Mesendoderm (in vitro differentiated cells): ENCODE measurements at regions not wholly inside any gene's neighbourhood (a gene's known extent, or its start where the extent isn't known, plus 50 kb on each side); places are given as distances from the start of the nearest gene placed in this dataset.

Experiments used
- DNase-seq: peaks from one replicate; pipeline ENCODE4 v3.0.0; 2013
- H2AK5ac ChIP-seq: 2 replicates; pipeline ENCODE4 v1.6.1; 2013; ENCODE audit warnings: low read length, inconsistent platforms
- H2BK120ac ChIP-seq: 2 replicates; pipeline ENCODE4 v1.6.1; 2013; ENCODE audit warnings: low read depth, mild to moderate bottlenecking, low read length, moderate library complexity, mixed read lengths
- H2BK15ac ChIP-seq: replicated peaks from 2 replicates; pipeline ENCODE4 v1.6.1; 2013; ENCODE audit warnings: low read depth, mild to moderate bottlenecking, moderate library complexity
- H2BK5ac ChIP-seq: 2 replicates; pipeline ENCODE4 v1.6.1; 2013; ENCODE audit warnings: low read length, inconsistent platforms
- H3K18ac ChIP-seq: 2 replicates; pipeline ENCODE4 v1.6.1; 2013; ENCODE audit warnings: mild to moderate bottlenecking, low read length, mixed read lengths
- H3K23ac ChIP-seq: one replicate; pipeline ENCODE4 v1.6.1; 2013; ENCODE audit warnings: low read length
- H3K27ac ChIP-seq: 2 replicates; pipeline ENCODE4 v1.5.1; 2013; ENCODE audit warnings: low read depth, mild to moderate bottlenecking, inconsistent platforms, low read length, moderate library complexity
- H3K27me3 ChIP-seq: 2 replicates; pipeline ENCODE4 v1.6.1; 2013; ENCODE audit warnings: low read length, control low read depth, mild to moderate bottlenecking, inconsistent platforms; ENCODE audit not compliant: insufficient read depth, poor library complexity
- H3K36me3 ChIP-seq: 2 replicates; pipeline ENCODE4 v1.6.1; 2013; ENCODE audit warnings: low read length, inconsistent platforms; ENCODE audit not compliant: control insufficient read depth, insufficient read depth
- H3K4ac ChIP-seq: one replicate; pipeline ENCODE4 v1.6.1; 2013; ENCODE audit warnings: low read depth, mild to moderate bottlenecking, low read length, moderate library complexity
- H3K4me1 ChIP-seq: 2 replicates; pipeline ENCODE4 v1.6.1; 2013; ENCODE audit warnings: low read depth, low read length, inconsistent platforms; ENCODE audit not compliant: control insufficient read depth
- H3K4me2 ChIP-seq: 2 replicates; pipeline ENCODE4 v1.6.1; 2013; ENCODE audit warnings: low read length
- H3K4me3 ChIP-seq: 2 replicates; pipeline ENCODE4 v1.5.1; 2013; ENCODE audit warnings: mild to moderate bottlenecking, low read length
- H3K56ac ChIP-seq: one replicate; pipeline ENCODE4 v1.6.1; 2013; ENCODE audit warnings: low read length
- H3K79me1 ChIP-seq: 2 replicates; pipeline ENCODE4 v1.6.1; 2013; ENCODE audit warnings: low read length, inconsistent platforms
- H3K79me2 ChIP-seq: 2 replicates; pipeline ENCODE4 v1.6.1; 2013; ENCODE audit warnings: mild to moderate bottlenecking, low read length; ENCODE audit not compliant: control insufficient read depth, insufficient read depth
- H3K9ac ChIP-seq: 2 replicates; pipeline ENCODE4 v1.6.1; 2013; ENCODE audit warnings: low read length, inconsistent platforms
- H4K5ac ChIP-seq: one replicate; pipeline ENCODE4 v1.6.1; 2013; ENCODE audit warnings: low read length
- H4K8ac ChIP-seq: one replicate; pipeline ENCODE4 v1.6.1; 2013; ENCODE audit warnings: low read depth, mild to moderate bottlenecking, control low read depth, low read length, moderate library complexity
- whole genome bisulfite sequencing: extraction: QIAGEN DNeasy Blood & Tissue Kit; methylation state at CpG from one replicate; pipeline ENCODE4 v1.1.7; 2013; ENCODE audit warnings: low lambda C conversion rate, missing lambda C conversion rate; ENCODE audit not compliant: insufficient coverage; ENCODE audit errors: extremely low coverage; 5-methylcytosine and 5-hydroxymethylcytosine counted together

DNA sequence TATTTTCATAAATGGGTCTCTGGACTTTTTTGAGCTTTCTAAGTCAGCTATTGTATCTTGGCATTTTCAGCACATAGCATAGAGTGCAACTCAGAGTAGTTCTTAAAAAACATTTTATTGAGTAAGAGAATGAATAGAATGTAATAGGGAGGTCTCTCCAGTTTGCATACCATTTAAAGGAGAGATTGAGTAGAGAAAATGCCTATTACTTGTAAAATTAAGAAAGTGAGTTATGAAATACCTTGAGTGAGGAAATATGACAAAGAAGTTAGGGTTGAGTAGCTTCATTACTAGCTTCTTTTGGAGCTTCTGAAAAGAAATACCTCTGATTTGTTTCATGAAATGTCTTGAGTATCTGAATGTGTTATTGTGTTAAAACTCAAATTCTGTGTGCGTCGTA, 140.0 kb downstream of the AASDHPPT start:
- no peaks in the 10 kb centered on the region for H3K4me1 ChIP-seq
- H4K5ac ChIP-seq = no peak overlapping the region
- no peak overlapping the region for H3K56ac ChIP-seq
- H4K8ac ChIP-seq = no peak overlapping the region
- H2BK120ac ChIP-seq = no peak overlapping the region
- H2BK5ac ChIP-seq = no peak overlapping the region
- DNase-seq = no peak
- H3K4me2 ChIP-seq = no peak overlapping the region
- no peak overlapping the region for H3K27ac ChIP-seq
- H3K27me3 ChIP-seq = no peaks in the 10 kb centered on the region
- H3K18ac ChIP-seq = no peak overlapping the region
- no peak overlapping the region for H2BK15ac ChIP-seq
- H3K9ac ChIP-seq = no peak overlapping the region
- no CpG with 5 or more reads among the region's 2 CpGs for WGBS
- no peaks in the 10 kb centered on the region for H3K36me3 ChIP-seq
- no peak overlapping the region for H3K23ac ChIP-seq
- H3K4me3 ChIP-seq = no peak overlapping the region
- H3K4ac ChIP-seq = no peak overlapping the region
- H3K79me1 ChIP-seq = no peaks in the 10 kb centered on the region
- no peaks in the 10 kb centered on the region for H3K79me2 ChIP-seq
- H2AK5ac ChIP-seq = no peak overlapping the region

DNA sequence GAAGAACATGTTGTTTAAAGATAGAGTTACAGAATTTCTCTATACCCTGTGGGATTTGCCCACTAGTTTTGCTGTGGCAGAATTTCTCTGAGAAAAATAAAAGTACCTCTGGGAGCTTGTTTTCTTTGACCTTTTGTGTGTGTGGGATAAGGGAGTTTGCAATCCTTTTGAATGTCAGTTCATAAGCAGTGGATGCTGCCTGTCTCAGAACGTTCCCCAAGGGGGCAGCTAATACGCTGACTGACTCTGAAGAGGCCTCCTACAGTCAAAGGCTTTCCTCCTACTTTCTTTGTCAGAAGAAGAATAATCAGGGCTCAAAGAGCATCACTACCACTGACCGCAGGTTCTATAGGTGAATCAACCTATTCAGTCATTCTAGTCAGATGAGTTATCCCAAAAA, 140.6 kb downstream of the AASDHPPT start:
- no peak overlapping the region for H3K4me3 ChIP-seq
- no peaks in the 10 kb centered on the region for H3K79me1 ChIP-seq
- no peak overlapping the region for H3K23ac ChIP-seq
- H3K4me1 ChIP-seq = no peaks in the 10 kb centered on the region
- H3K27ac ChIP-seq = no peak overlapping the region
- no peak overlapping the region for H2BK120ac ChIP-seq
- H2AK5ac ChIP-seq = no peak overlapping the region
- H3K4ac ChIP-seq = no peak overlapping the region
- H3K4me2 ChIP-seq = no peak overlapping the region
- no peak overlapping the region for H3K18ac ChIP-seq
- H4K5ac ChIP-seq = no peak overlapping the region
- H3K79me2 ChIP-seq = no peaks in the 10 kb centered on the region
- WGBS = no CpG with 5 or more reads among the region's 3 CpGs
- H3K36me3 ChIP-seq = no peaks in the 10 kb centered on the region
- H3K27me3 ChIP-seq = no peaks in the 10 kb centered on the region
- no peak overlapping the region for H3K56ac ChIP-seq
- H4K8ac ChIP-seq = no peak overlapping the region
- H2BK5ac ChIP-seq = no peak overlapping the region
- DNase-seq = no peak
- H2BK15ac ChIP-seq = no peak overlapping the region
- no peak overlapping the region for H3K9ac ChIP-seq

DNA sequence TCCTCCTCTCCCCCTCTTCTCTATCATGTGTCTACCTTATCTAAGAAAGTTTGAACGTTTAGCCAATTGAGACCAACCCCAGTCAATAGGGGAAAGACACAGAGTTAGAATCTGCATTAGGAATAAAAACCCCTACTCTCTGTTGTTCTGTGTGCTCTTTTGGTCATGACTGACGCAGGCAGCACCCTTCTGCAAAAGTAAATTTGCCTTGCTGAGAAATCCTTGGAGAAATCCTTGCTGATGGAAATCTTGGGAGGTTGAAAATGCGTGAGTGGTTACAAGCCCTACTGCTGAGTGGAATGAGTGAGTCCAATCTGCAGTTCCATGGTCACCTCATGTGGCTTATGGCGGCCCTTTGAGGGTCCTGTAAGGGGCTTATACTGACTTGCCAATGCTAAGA, 145.2 kb downstream of the AASDHPPT start:
- no peaks in the 10 kb centered on the region for H3K36me3 ChIP-seq
- no peak overlapping the region for H2AK5ac ChIP-seq
- H4K8ac ChIP-seq = no peak overlapping the region
- H3K9ac ChIP-seq = no peak overlapping the region
- no peaks in the 10 kb centered on the region for H3K79me1 ChIP-seq
- H3K4me2 ChIP-seq = no peak overlapping the region
- H3K4ac ChIP-seq = no peak overlapping the region
- no peak overlapping the region for H2BK120ac ChIP-seq
- no peak overlapping the region for H2BK5ac ChIP-seq
- H4K5ac ChIP-seq = no peak overlapping the region
- H3K27ac ChIP-seq = no peak overlapping the region
- no peaks in the 10 kb centered on the region for H3K79me2 ChIP-seq
- no peaks in the 10 kb centered on the region for H3K4me1 ChIP-seq
- no peaks in the 10 kb centered on the region for H3K27me3 ChIP-seq
- DNase-seq = peak; percentile 27
- no CpG with 5 or more reads among the region's 4 CpGs for WGBS
- H3K18ac ChIP-seq = no peak overlapping the region
- H3K23ac ChIP-seq = no peak overlapping the region
- no peak overlapping the region for H2BK15ac ChIP-seq
- no peak overlapping the region for H3K56ac ChIP-seq
- no peak overlapping the region for H3K4me3 ChIP-seq

DNA sequence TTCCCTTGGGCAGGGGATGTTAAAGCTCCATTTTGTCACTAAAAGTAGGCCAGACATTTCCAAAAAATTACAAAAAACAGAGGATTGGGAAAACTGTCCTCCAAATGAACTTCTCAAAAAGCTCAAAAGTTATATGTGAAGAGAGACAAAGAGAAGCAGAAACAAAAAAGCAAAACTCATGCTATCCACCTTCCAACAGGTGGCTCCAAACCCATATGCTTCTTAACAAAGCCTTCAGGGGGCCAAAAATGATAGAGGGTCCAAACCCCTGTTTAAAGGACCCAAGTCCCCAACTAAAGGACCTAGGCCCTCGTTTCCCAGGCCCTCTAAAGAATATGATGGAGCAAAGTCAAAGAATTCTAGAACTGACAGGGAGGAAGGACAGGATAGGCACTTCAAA, 146.7 kb downstream of the AASDHPPT start:
- no peak overlapping the region for H2BK120ac ChIP-seq
- no peaks in the 10 kb centered on the region for H3K79me2 ChIP-seq
- H2AK5ac ChIP-seq = no peak overlapping the region
- no peaks in the 10 kb centered on the region for H3K27me3 ChIP-seq
- no peak overlapping the region for H4K8ac ChIP-seq
- H3K56ac ChIP-seq = no peak overlapping the region
- no peaks in the 10 kb centered on the region for H3K36me3 ChIP-seq
- H3K27ac ChIP-seq = no peak overlapping the region
- H3K18ac ChIP-seq = no peak overlapping the region
- no peak overlapping the region for H3K4me3 ChIP-seq
- WGBS = no CpG with 5 or more reads among the region's 1 CpG
- no peaks in the 10 kb centered on the region for H3K4me1 ChIP-seq
- no peak overlapping the region for H2BK5ac ChIP-seq
- H2BK15ac ChIP-seq = no peak overlapping the region
- H3K4me2 ChIP-seq = no peak overlapping the region
- no peak overlapping the region for H3K4ac ChIP-seq
- H3K79me1 ChIP-seq = no peaks in the 10 kb centered on the region
- no peak overlapping the region for H3K9ac ChIP-seq
- H4K5ac ChIP-seq = no peak overlapping the region
- no peak for DNase-seq
- no peak overlapping the region for H3K23ac ChIP-seq

DNA sequence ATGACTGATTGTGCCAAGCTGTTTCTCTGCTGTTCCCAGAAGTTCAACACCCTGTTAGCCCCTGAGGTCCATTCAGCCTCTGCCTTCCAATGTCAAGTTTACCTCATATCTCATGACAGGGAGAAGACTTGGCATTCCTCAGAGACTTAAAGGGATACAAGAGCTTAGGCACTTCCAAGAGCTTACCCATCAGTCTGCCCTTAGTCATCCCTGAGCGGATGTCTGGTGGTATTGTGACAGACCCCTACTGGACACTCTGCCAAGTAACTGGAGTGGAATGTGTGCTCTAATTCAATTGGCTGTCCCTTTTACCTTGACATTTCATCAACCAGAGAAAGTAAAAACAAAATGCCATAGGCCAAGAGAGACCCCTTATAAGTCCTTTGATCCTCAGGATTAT, 151.5 kb downstream of the AASDHPPT start:
- Histone ChIP-seq H2BK15ac (no peak overlapping the region), H3K4me2 (no peak overlapping the region), H2AK5ac (no peak overlapping the region), H3K79me2 (no peaks in the 10 kb centered on the region), H3K4ac (no peak overlapping the region), H3K56ac (no peak overlapping the region), H2BK5ac (no peak overlapping the region), H3K23ac (no peak overlapping the region), H3K4me1 (no peaks in the 10 kb centered on the region), H3K79me1 (no peaks in the 10 kb centered on the region), H4K8ac (no peak overlapping the region), H4K5ac (no peak overlapping the region), H3K27me3 (no peaks in the 10 kb centered on the region), H3K36me3 (no peaks in the 10 kb centered on the region), H3K4me3 (no peak overlapping the region), H2BK120ac (no peak overlapping the region), H3K27ac (no peak overlapping the region), H3K18ac (no peak overlapping the region), H3K9ac (no peak overlapping the region)
- WGBS = no CpG with 5 or more reads among the region's 1 CpG
- no peak for DNase-seq

DNA sequence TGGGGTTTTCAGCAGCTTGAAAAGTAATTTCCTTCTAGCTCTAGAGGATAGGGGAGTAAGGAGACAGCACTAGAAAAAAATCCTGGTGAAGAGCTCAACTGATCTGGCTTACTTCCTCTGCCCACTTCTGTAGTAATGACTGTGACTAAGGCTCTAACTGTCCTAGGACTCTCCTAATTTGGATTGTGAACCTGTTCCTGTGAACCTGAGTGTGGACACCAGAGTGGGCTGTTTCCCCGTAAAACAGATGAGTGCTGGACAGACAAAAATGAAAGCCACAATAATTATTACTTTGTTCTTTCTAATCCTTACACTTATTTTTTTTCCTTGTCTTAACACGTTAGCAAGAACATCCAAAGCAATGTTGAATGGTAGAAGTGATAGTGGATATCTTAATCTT, 154.1 kb downstream of the AASDHPPT start:
- Histone ChIP-seq H3K4me2 (no peak overlapping the region), H3K27me3 (no peaks in the 10 kb centered on the region), H2BK15ac (no peak overlapping the region), H2BK5ac (no peak overlapping the region), H3K79me1 (no peaks in the 10 kb centered on the region), H4K8ac (no peak overlapping the region), H3K18ac (no peak overlapping the region), H3K4ac (no peak overlapping the region), H3K9ac (no peak overlapping the region), H3K56ac (no peak overlapping the region), H3K79me2 (no peaks in the 10 kb centered on the region), H3K36me3 (no peaks in the 10 kb centered on the region), H3K23ac (no peak overlapping the region), H2BK120ac (no peak overlapping the region), H3K27ac (no peak overlapping the region), H3K4me3 (no peak overlapping the region), H2AK5ac (no peak overlapping the region), H4K5ac (no peak overlapping the region), H3K4me1 (no peaks in the 10 kb centered on the region)
- no peak for DNase-seq
- WGBS = no CpG with 5 or more reads among the region's 2 CpGs
